Common myeloid progenitor, CD34-positive (primary cell): ENCODE measurements at regions not wholly inside any gene's neighbourhood (a gene's known extent, or its start where the extent isn't known, plus 50 kb on each side); places are given as distances from the start of the nearest gene placed in this dataset.
"Not testable (repeated sequence)": the region's sequence is repeated elsewhere in the genome, so short reads cannot be mapped to it uniquely, and the experiment has no call there.

Experiments used
- CTCF ChIA-PET: fragments of 350-600 bp; sonication (Branson Sonifier 250); formaldehyde crosslinking; loops from one replicate; lab custom pipeline; 2021; ENCODE audit warnings: antibody characterized with exemption; lab: Charles Lee
- POLR2A ChIA-PET: fragments of 350-600 bp; sonication (Branson Sonifier 250); formaldehyde crosslinking; loops from one replicate; lab custom pipeline; 2021; ENCODE audit warnings: antibody characterized with exemption; lab: Charles Lee
- DNase-seq, 3 donors: peaks; one replicate each; pipeline versions ENCODE4 v3.0.0 to v3.0.0-alpha.2; 2013
- H3K27ac ChIP-seq, 2 experiments: 1 replicate in 1 of 2; 2 replicates in 1 of 2; pipeline ENCODE4 v1.7.0; 2013; ENCODE audit warnings: inconsistent platforms in 2 of 2, low read length in 2 of 2, mild to moderate bottlenecking in 2 of 2, low read depth in 1 of 2, moderate library complexity in 1 of 2; ENCODE audit not compliant: severe bottlenecking in 2 of 2, insufficient read depth in 1 of 2, poor library complexity in 1 of 2
- H3K27me3 ChIP-seq, 5 experiments: replicated peaks in 2 of 5; 1 replicate in 3 of 5; 2 replicates in 2 of 5; pipeline versions ENCODE4 v1.6.1 to v1.7.0; 2013; ENCODE audit warnings: low read length in 4 of 5, mild to moderate bottlenecking in 2 of 5, moderate library complexity in 2 of 5, inconsistent platforms in 1 of 5; ENCODE audit not compliant: insufficient read depth in 5 of 5, control insufficient read depth in 4 of 5
- H3K36me3 ChIP-seq, 4 experiments: 1 replicate in 2 of 4; 2 replicates in 2 of 4; pipeline versions ENCODE4 v1.6.1 to v1.7.0; 2013; ENCODE audit warnings: low read length in 3 of 4, control low read depth in 1 of 4, mild to moderate bottlenecking in 1 of 4; ENCODE audit not compliant: control insufficient read depth in 4 of 4, insufficient read depth in 4 of 4
- H3K4me1 ChIP-seq, 4 experiments: 1 replicate in 3 of 4; 2 replicates in 1 of 4; pipeline versions ENCODE4 v1.6.1 to v1.7.1; 2013; ENCODE audit warnings: low read length in 3 of 4, mild to moderate bottlenecking in 3 of 4, control low read depth in 1 of 4, inconsistent platforms in 1 of 4, moderate library complexity in 1 of 4; ENCODE audit not compliant: control insufficient read depth in 4 of 4, insufficient read depth in 4 of 4; ENCODE audit errors: control extremely low read depth in 1 of 4
- H3K4me3 ChIP-seq, 7 experiments: 1 replicate in 4 of 7; 2 replicates in 3 of 7; pipeline versions ENCODE4 v1.5.1 to v1.7.0; 2013; ENCODE audit warnings: mild to moderate bottlenecking in 7 of 7, low read length in 6 of 7, moderate library complexity in 6 of 7, inconsistent platforms in 2 of 7, low read depth in 2 of 7, control low read depth in 1 of 7; ENCODE audit not compliant: insufficient read depth in 4 of 7, control insufficient read depth in 1 of 7; ENCODE audit errors: extremely low read depth in 1 of 7
- H3K9me3 ChIP-seq, 5 experiments: 1 replicate in 4 of 5; 2 replicates in 1 of 5; pipeline versions ENCODE4 v1.6.1 to v1.7.1; 2013; ENCODE audit warnings: low read length in 4 of 5, mild to moderate bottlenecking in 2 of 5, inconsistent platforms in 1 of 5, low read depth in 1 of 5, moderate library complexity in 1 of 5; ENCODE audit not compliant: control insufficient read depth in 4 of 5, insufficient read depth in 2 of 5; ENCODE audit errors: control extremely low read depth in 1 of 5
- WGBS: methylation state at CpG from one replicate; pipeline ENCODE4 v1.1.5; 2013; ENCODE audit not compliant: insufficient coverage; 5-methylcytosine and 5-hydroxymethylcytosine counted together

DNA sequence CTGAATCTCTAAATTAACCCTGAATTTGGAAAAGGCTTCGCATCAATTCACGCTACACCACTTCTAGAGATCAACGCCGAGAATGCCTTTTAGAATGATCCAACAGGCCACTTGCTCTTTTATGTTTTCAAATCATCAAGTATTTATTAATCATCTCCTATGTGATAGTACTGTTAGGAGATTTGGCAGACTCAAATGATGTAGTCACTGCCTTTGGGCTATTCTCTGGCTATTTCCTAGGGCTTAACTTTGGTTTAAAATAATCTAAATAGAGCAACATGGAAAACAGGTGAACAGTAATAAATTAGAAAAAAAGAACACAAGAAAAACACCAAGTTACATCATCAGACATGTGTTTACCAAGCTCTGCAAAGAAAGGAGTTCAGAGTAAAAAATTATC is 140.3 kb downstream of the TENT5A start:
- no peak for DNase-seq
- Histone ChIP-seq H3K36me3 (no peaks in the 10 kb centered on the region), H3K27ac (no peak overlapping the region), H3K9me3 (no peaks in the 10 kb centered on the region), H3K4me3 (no peak overlapping the region), H3K4me1 (peaks cover 0 to 15% (median 6%) of the 10 kb centered on the region in 4 experiments), H3K27me3 (no peaks in the 10 kb centered on the region)
- POLR2A ChIA-PET, result no interaction called here
- CTCF ChIA-PET, result no interaction called here
- 96% methylated on average over 4 of the region's 4 CpGs for WGBS

DNA sequence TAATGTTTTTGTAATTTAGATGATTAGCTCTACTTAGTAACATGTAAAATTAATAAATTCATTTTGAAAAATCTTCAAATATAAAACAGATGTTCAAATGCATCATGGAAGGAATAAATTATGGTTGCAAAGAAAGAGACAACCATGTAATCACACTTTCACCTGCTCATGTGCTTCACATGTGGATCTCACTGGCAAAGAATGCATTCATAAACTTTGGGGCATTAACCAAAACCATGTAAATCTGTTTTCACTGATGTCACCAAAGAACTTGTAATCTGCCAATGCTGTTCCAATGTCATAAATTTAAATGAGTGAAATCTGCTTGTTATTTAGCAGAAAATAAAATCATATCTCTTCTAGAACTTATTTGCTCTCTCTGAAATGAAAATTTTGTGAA is 142.7 kb downstream of the TENT5A start:
- no peak overlapping the region for H3K4me3 ChIP-seq
- H3K4me1 ChIP-seq, result peaks cover 0 to 15% (median 6%) of the 10 kb centered on the region in 4 experiments
- H3K27ac ChIP-seq, result no peak overlapping the region
- no peak for DNase-seq
- no peaks in the 10 kb centered on the region for H3K36me3 ChIP-seq
- H3K9me3 ChIP-seq, result no peaks in the 10 kb centered on the region
- POLR2A ChIA-PET, result no interaction called here
- no peaks in the 10 kb centered on the region for H3K27me3 ChIP-seq
- CTCF ChIA-PET, result no interaction called here

DNA sequence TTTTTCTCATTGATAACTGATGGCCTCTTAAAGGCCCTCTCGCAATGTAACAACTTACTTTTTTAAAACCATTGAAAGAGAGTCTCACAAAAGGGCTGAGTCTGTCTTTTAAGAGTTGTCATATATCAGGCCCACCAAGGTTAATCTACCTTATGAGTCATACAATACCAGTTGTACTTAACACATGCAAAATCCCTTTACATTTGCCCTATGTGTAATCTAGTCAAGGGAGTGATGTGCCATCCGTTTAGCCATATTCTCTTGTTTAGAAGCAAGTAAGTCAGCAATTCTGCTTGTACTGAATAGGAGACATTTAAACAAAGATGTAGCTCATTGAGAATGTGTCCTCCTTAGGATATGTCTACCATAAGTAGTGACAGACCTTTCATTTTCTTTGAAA is 143.7 kb downstream of the TENT5A start:
- CTCF ChIA-PET, result no interaction called here
- H3K36me3 ChIP-seq, result no peaks in the 10 kb centered on the region
- WGBS, result 100% methylated on average over 2 of the region's 2 CpGs
- no peak overlapping the region for H3K27ac ChIP-seq
- no peaks in the 10 kb centered on the region for H3K27me3 ChIP-seq
- no peak for DNase-seq
- no peaks in the 10 kb centered on the region for H3K9me3 ChIP-seq
- H3K4me3 ChIP-seq, result no peak overlapping the region
- H3K4me1 ChIP-seq, result peaks cover 0 to 8% (median 3%) of the 10 kb centered on the region in 4 experiments
- POLR2A ChIA-PET, result no interaction called here

DNA sequence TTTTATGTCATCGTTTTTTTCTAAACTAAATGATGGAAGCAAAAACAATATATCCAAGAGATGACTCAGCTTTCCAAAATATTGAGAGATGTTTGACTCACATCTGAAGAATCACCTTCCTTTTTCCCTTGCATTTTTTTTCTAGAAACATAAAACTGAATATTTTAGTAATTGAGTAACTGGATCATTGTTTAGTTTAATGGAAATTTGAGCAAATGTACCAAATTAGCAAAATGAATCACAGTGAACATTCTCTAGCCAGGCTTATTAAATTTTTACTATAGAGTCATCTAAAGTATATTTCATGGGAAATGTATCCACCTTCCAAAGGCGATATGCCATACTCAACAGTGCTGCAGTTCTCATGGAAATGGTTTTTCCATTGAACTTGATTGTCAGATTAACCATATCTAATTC is 145.5 kb downstream of the TENT5A start:
- CTCF ChIA-PET, result interaction anchor here (1.6 kb wide), 1 partner anchor 9 kb away, joined by 4 read pairs; no protein-coding TSS in a partner anchor
- no peak for DNase-seq
- 100% methylated on average over 2 of the region's 2 CpGs for WGBS

DNA sequence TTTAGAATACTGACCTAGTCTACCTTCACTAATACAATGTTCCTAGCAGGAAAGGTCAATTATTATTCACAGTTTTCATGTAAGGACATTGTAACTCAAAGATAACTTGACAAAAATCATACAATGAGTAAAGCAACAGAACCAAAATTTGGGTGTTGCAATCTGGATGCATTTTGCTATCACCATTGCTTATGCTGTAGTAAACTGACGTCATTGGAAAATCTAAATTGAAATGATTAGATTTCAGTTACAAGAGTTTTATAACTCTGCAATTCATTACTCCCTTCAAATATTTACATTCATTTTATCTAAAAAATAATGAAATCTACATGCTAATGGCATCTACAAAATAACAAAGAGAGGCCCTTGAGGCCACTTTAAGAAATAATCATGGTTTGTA is 147.0 kb downstream of the TENT5A start:
- POLR2A ChIA-PET, result no interaction called here
- CTCF ChIA-PET, result interaction anchor here (1.6 kb wide), 1 partner anchor 8 kb away, joined by 4 read pairs; no protein-coding TSS in a partner anchor
- no peaks in the 10 kb centered on the region for H3K4me1 ChIP-seq
- H3K27ac ChIP-seq, result no peak overlapping the region
- DNase-seq, result no peak
- no CpG with 5 or more reads among the region's 1 CpG for WGBS
- no peaks in the 10 kb centered on the region for H3K36me3 ChIP-seq
- no peaks in the 10 kb centered on the region for H3K9me3 ChIP-seq
- no peaks in the 10 kb centered on the region for H3K27me3 ChIP-seq
- no peak overlapping the region for H3K4me3 ChIP-seq

More for the DNA sequence above, 145.5 kb downstream of the TENT5A start:
- H3K27me3 ChIP-seq, result no peaks in the 10 kb centered on the region
- POLR2A ChIA-PET, result no interaction called here
- H3K9me3 ChIP-seq, result no peaks in the 10 kb centered on the region
- H3K36me3 ChIP-seq, result no peaks in the 10 kb centered on the region
- H3K27ac ChIP-seq, result no peak overlapping the region
- H3K4me3 ChIP-seq, result no peak overlapping the region
- H3K4me1 ChIP-seq, result no peaks in the 10 kb centered on the region

DNA sequence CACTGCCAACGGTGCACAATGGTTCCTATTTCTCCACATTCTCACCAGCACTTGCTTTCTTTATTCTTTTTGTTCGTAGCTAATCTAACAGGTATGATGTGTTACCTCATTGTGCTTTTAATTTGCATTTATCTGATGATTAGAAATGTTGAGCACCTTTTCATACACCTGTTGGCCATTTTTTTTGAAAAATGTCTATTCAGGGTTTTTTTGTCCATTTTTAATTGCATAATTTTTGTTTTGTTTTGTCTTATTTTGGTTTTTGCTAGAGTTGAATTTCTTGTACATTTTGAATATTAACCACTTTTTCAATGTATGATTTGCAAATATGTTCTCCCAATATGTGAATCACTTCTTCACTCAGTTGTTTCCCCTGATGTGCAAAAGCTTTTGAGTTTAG is 150.6 kb downstream of the TENT5A start:
- CTCF ChIA-PET, result no interaction called here
- H3K27me3 ChIP-seq, result no peaks in the 10 kb centered on the region

DNA sequence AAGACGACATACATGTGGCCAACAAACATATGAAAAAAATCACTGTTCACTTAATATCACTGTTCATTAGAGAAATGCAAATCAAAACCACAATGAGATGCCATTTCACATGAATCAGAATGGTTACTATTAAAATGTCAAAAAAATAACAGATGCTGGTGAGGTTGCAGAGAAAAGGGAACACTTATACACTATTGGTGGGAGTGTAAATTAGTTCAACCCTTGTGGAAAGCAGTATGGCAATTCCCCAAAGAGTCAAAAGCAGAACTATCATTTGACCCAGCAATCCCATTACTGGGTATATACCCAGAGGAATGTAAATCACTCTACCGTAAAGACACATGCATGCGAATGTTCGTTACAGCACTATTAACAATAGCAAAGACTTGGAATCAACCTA is 152.0 kb downstream of the TENT5A start:
- H3K4me1 ChIP-seq, CTCF ChIA-PET, DNase-seq, H3K36me3 ChIP-seq, H3K27me3 ChIP-seq, H3K4me3 ChIP-seq, POLR2A ChIA-PET, H3K9me3 ChIP-seq, H3K27ac ChIP-seq: not testable (repeated sequence)
- WGBS, result 100% methylated on average over 1 of the region's 4 CpGs

More for the DNA sequence above, 150.6 kb downstream of the TENT5A start:
- no peak for DNase-seq
- Histone ChIP-seq H3K36me3 (no peaks in the 10 kb centered on the region), H3K4me1 (no peaks in the 10 kb centered on the region), H3K4me3 (no peak overlapping the region), H3K27ac (no peak overlapping the region), H3K9me3 (no peaks in the 10 kb centered on the region)
- WGBS, result no CpG with 5 or more reads among the region's 2 CpGs
- POLR2A ChIA-PET, result no interaction called here
